LNCAP (cell line): ENCODE measurements at regions not wholly inside any gene's neighbourhood (a gene's known extent, or its start where the extent isn't known, plus 50 kb on each side); places are given as distances from the start of the nearest gene placed in this dataset.

Source experiments
- CTCF ChIP-seq: fragments of 450-650 bp; IDR thresholded peaks from 2 replicates; pipeline ENCODE4 v1.5.1; 2017; ENCODE audit warnings: mild to moderate bottlenecking

GRCh38 chr1:29883411-29883832 is 647.1 kb downstream of the PTPRU start:
- no peak for TF ChIP-seq CTCF

- TF ChIP-seq CTCF, result peak; percentile 32
These were observed 644.2 kb downstream of the PTPRU start for GRCh38 chr1:29880556-29880955.

- TF ChIP-seq CTCF, result no peak
These were observed 642.9 kb downstream of the PTPRU start for GRCh38 chr1:29879217-29879616.

DNA sequence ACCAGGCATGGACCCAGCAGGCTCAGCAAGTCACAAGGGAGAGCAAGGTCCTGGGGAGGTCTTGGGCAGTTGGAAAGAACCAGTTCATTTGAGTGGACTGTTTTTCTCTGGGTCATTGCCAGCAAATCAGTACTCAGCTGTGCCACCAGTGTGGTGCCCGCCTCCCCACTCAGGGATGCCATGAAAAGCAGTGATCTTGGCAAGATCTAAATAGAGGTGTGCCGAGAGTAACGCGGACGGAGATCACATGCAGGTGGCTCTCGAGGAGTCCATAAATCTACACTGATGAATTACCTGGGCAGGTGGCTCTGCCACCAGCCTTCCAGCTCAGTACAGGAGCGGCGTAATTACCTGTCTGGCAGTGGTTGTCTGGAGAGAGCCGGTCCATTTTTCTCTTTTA is 642.2 kb downstream of the PTPRU start:
- no peak for TF ChIP-seq CTCF

- no peak for TF ChIP-seq CTCF
These were observed 640.6 kb downstream of the PTPRU start for GRCh38 chr1:29876902-29877301.

- no peak for TF ChIP-seq CTCF
These were observed 640.1 kb downstream of the PTPRU start for GRCh38 chr1:29876441-29876840.

DNA sequence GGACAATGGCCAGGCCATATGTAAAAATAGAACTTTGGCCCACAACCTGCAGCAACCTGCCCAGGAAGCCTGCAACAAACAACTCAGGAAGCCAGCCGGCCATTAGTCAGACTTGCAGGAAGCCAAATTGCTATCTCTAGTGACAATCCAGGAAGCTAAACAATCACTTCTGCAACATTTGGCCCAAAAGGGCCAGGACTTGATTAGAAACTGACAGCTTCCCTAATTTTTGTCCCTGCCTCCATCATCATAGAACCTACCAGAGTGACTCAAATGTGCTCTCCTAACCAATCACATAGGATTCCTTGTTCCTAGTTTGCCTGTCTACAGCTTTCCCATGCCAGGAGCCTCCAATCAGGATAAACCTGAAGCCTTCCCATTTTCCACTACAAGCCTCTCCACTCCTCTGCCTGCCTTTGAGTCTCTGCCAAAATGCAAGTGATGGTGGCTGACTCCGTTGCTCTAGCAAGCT is 639.3 kb downstream of the PTPRU start:
- no peak for TF ChIP-seq CTCF

DNA sequence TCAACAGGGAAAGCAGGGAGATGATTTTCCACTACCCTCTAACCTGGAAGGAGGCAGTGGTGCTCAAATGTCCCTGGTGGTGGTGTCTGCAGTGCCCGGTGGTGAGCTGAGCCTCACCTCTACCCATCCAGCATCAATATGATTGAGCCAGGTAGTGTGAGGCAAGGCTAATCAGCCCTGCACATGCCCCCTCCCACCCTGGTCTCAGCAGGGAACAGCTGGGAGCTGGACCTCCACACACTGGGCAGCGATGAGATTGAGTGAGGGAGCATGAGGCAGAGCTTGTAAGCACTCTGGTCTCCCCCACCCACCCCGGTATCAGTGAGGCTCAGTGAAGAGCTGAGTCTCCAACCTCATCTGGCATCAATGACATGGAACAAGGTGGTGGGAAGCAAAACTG is 634.3 kb downstream of the PTPRU start:
- no peak for TF ChIP-seq CTCF
